ENCODE measurements at regions not wholly inside any gene's neighbourhood (a gene's known extent, or its start where the extent isn't known, plus 50 kb on each side); places are given as distances from the start of the nearest gene placed in this dataset.

DNA sequence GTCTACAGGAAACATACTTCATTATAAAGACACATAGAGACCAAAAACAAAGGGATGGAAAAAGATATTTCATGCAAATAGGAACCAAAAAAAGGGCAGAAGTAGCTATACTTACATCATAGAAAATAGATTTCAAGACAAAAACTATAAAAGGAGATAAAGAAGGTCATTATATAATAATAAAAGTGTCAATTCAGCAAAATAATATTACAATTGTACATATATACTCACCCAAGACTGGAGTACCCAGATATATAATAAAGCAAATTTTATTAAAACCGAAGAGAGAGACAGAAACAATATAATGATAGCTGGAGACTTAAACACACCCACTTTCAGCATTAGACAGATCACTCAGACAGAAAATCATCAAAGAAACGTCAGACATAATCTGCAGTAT lies 546.3 kb downstream of the PRDM9 start:
- TF ChIP-seq, protein P1, sequence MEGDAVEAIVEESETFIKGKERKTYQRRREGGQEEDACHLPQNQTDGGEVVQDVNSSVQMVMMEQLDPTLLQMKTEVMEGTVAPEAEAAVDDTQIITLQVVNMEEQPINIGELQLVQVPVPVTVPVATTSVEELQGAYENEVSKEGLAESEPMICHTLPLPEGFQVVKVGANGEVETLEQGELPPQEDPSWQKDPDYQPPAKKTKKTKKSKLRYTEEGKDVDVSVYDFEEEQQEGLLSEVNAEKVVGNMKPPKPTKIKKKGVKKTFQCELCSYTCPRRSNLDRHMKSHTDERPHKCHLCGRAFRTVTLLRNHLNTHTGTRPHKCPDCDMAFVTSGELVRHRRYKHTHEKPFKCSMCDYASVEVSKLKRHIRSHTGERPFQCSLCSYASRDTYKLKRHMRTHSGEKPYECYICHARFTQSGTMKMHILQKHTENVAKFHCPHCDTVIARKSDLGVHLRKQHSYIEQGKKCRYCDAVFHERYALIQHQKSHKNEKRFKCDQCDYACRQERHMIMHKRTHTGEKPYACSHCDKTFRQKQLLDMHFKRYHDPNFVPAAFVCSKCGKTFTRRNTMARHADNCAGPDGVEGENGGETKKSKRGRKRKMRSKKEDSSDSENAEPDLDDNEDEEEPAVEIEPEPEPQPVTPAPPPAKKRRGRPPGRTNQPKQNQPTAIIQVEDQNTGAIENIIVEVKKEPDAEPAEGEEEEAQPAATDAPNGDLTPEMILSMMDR (IDR thresholded peaks at IDR 0.05; ENCODE audit: low read depth, low read length): no peak
- TF ChIP-seq, protein P2, sequence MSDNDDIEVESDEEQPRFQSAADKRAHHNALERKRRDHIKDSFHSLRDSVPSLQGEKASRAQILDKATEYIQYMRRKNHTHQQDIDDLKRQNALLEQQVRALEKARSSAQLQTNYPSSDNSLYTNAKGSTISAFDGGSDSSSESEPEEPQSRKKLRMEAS (IDR thresholded peaks at IDR 0.05; ENCODE audit: low read depth, low read length): no peak
- TF ChIP-seq POLR2A (IDR thresholded peaks at IDR 0.05; ENCODE audit: extremely low read depth, insufficient read length): no peak
